ENCODE measurements at regions not wholly inside any gene's neighbourhood (a gene's known extent, or its start where the extent isn't known, plus 50 kb on each side); places are given as distances from the start of the nearest gene placed in this dataset.

DNA sequence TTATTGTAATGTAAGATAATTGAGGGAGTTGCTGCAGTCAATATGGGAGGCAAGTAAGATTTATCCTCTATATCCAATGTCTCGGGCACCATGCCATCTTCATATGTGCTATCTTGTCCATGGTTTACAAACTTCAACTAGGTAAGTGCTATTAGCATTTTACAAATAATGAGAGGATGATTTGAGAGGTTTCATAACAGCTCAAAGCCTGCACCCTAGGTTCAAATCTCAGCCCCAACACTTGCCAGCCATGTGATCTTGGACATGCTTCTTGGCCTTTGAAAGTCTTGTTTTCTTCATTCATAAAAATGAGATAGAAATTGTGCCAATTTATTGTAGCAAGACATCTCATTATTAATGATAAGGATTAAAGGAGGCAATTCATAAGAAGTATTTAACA lies 108.8 kb downstream of the RND3 start:
- H3K9me3 ChIP-seq (ENCODE audit: control insufficient read depth, low read depth, low read length), result no peaks in the 10 kb centered on the region
- no peaks in the 10 kb centered on the region for H3K79me2 ChIP-seq (ENCODE audit: control insufficient read depth, insufficient read depth, low read length)
- no peak for TF ChIP-seq CTCF (optimal IDR thresholded peaks at IDR 0.05 in 1 of 3, IDR thresholded peaks at IDR 0.05 in 1 of 3, conservative IDR thresholded peaks at IDR 0.05 in 1 of 3; ENCODE audit: extremely low read depth in 1 of 3, insufficient read depth in 2 of 3, low read length in 3 of 3)
- no peak for TF ChIP-seq EZH2 (IDR thresholded peaks at IDR 0.05; ENCODE audit: low read length)
- no peaks in the 10 kb centered on the region for H3K9me1 ChIP-seq (ENCODE audit: control insufficient read depth, extremely low read depth, insufficient read depth, low read length)
- H3K27me3 ChIP-seq (ENCODE audit: control insufficient read depth, extremely low read depth, insufficient read depth, low read length), result no peaks in the 10 kb centered on the region
- no peaks in the 10 kb centered on the region for H3K36me3 ChIP-seq (ENCODE audit: control insufficient read depth in 2 of 2, extremely low read depth in 1 of 2, insufficient read depth in 2 of 2, low read length in 2 of 2)
- H3K27ac ChIP-seq (ENCODE audit: control insufficient read depth, insufficient read depth, low read length), result no peak overlapping the region
- dilution Hi-C loops (cut with MboI; ENCODE audit: extremely low pct_ligation_motif_present, low sequenced_read_pairs), result no loop called here
- H3K9ac ChIP-seq (ENCODE audit: control insufficient read depth, extremely low read depth, insufficient read depth, low read length), result no peak overlapping the region
- no peak overlapping the region for H2AFZ ChIP-seq (ENCODE audit: control insufficient read depth, low read length)
- DNase-seq (ENCODE audit: low read depth, low spot score) (no peak), FAIRE-seq (no peak)
- no peak overlapping the region for H3K4me2 ChIP-seq (ENCODE audit: control insufficient read depth, extremely low read depth, insufficient read depth, low read depth, low read length)
- no peak overlapping the region for H3K4me3 ChIP-seq (ENCODE audit: control insufficient read depth in 2 of 3, extremely low read depth in 1 of 3, insufficient read depth in 2 of 3, low read depth in 1 of 3, low read length in 3 of 3)
- no peaks in the 10 kb centered on the region for H4K20me1 ChIP-seq (ENCODE audit: control insufficient read depth, extremely low read depth, insufficient read depth, low read length)
- H3K4me1 ChIP-seq (ENCODE audit: control insufficient read depth, extremely low read depth, insufficient read depth, low read length), result no peaks in the 10 kb centered on the region

GRCh38 chr2:150376553-150377335 lies 110.7 kb downstream of the RND3 start:
- Histone ChIP-seq H2AFZ (ENCODE audit: control insufficient read depth, low read length) (no peak overlapping the region), H3K4me3 (ENCODE audit: control insufficient read depth in 2 of 3, extremely low read depth in 1 of 3, insufficient read depth in 2 of 3, low read depth in 1 of 3, low read length in 3 of 3) (no peak overlapping the region), H4K20me1 (ENCODE audit: control insufficient read depth, extremely low read depth, insufficient read depth, low read length) (no peaks in the 10 kb centered on the region), H3K27ac (ENCODE audit: control insufficient read depth, insufficient read depth, low read length) (no peak overlapping the region), H3K9me1 (ENCODE audit: control insufficient read depth, extremely low read depth, insufficient read depth, low read length) (no peaks in the 10 kb centered on the region), H3K27me3 (ENCODE audit: control insufficient read depth, extremely low read depth, insufficient read depth, low read length) (no peaks in the 10 kb centered on the region), H3K4me1 (ENCODE audit: control insufficient read depth, extremely low read depth, insufficient read depth, low read length) (no peaks in the 10 kb centered on the region), H3K79me2 (ENCODE audit: control insufficient read depth, insufficient read depth, low read length) (no peaks in the 10 kb centered on the region), H3K9ac (ENCODE audit: control insufficient read depth, extremely low read depth, insufficient read depth, low read length) (no peak overlapping the region), H3K9me3 (ENCODE audit: control insufficient read depth, low read depth, low read length) (no peaks in the 10 kb centered on the region), H3K36me3 (ENCODE audit: control insufficient read depth in 2 of 2, extremely low read depth in 1 of 2, insufficient read depth in 2 of 2, low read length in 2 of 2) (no peaks in the 10 kb centered on the region), H3K4me2 (ENCODE audit: control insufficient read depth, extremely low read depth, insufficient read depth, low read depth, low read length) (no peak overlapping the region)
- DNase-seq (ENCODE audit: low read depth, low spot score) (no peak), FAIRE-seq (no peak)
- dilution Hi-C loops (cut with MboI; ENCODE audit: extremely low pct_ligation_motif_present, low sequenced_read_pairs), result no loop called here
- TF ChIP-seq CTCF (optimal IDR thresholded peaks at IDR 0.05 in 1 of 3, IDR thresholded peaks at IDR 0.05 in 1 of 3, conservative IDR thresholded peaks at IDR 0.05 in 1 of 3; ENCODE audit: extremely low read depth in 1 of 3, insufficient read depth in 2 of 3, low read length in 3 of 3), result no peak
- TF ChIP-seq EZH2 (IDR thresholded peaks at IDR 0.05; ENCODE audit: low read length), result no peak

Data from keratinocyte (primary cell).